Inferior parietal cortex (tissue), 1 donor: ENCODE measurements at regions not wholly inside any gene's neighbourhood (a gene's known extent, or its start where the extent isn't known, plus 50 kb on each side); places are given as distances from the start of the nearest gene placed in this dataset.

Source experiments
- DNase-seq: peaks from one replicate; pipeline ENCODE4 v3.0.0-alpha.2; 2016; ENCODE audit errors: extremely low spot score

DNA sequence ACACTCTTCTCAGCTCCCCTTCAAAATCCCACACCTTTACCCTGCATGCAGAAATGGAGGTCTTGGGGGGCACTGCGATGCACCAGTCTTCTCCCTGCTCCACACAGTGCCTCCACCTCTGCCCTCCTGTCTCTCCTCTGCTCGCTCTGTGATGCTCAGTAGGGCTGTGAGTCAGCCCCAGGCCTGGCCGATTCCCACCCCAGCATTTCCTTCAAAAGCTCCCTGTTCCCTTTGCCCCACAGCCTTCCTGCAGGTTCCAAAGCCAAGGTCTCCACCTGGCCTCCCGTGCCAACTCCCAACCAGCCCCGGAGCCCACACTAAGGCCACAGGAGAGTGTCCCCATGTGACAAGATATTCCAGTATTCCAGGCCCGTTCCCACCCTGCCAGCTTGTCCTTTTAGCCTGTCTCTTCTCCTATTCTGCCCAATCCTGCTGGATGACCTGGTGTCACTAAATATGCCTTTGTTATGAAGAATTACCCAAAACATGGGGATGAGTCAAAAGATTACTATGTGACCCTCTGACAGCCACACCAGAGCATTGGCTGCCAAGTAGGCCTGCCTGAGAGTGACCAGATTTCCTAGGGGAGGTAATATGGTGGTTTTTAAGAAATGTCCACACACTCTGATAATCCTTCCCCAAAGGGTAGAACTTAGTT is 118.9 kb upstream of the NXT1 start:
- no peak for DNase-seq

DNA sequence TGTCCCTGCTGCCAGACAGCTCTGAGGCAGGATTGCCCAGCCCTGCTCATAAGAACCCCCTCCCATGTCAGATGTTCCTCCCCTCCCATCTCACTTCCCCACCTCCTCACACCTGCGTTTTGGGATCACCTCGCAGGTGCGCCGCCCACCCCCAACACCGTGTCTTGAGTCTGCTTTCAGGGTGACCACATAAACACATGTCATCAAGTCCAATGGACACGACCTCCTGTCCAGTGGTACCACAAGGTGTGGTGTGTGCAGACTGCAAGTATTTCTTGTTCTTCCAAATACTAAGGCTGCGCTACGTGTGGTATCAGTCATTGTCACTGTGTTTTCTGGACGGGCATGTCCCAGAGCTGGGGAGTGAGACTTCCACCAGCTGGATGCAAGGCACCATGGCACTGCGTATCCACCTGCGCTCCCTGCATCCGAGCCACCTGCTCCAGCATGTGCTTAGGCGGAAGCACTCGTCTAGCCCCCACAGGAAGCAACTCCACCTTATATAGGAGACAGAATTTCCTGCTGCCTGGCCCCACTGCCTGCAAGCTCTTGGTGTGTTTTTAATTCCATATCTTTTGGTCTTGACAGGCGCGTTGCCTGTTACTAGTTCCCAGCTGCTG is 119.7 kb upstream of the NXT1 start:
- no peak for DNase-seq

DNA sequence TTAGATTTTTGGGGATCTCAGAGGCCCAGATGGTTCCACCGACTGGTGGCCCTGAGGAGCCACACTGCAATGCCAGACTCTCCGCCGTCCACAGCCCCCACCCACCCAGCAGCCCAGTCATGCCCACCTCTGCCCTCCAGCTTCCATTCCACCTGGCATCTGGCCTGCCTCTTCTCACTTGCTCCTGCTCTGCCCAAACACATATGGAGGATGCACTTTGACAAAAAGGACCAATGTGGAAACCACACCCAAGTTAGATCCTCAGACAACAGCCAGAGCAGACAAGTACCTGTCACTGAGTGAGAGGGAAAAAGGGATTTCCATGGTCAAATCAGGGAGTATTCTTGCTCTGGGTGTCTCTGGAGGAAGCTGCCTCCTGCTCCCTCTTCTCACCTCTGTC is 120.6 kb upstream of the NXT1 start:
- no peak for DNase-seq

DNA sequence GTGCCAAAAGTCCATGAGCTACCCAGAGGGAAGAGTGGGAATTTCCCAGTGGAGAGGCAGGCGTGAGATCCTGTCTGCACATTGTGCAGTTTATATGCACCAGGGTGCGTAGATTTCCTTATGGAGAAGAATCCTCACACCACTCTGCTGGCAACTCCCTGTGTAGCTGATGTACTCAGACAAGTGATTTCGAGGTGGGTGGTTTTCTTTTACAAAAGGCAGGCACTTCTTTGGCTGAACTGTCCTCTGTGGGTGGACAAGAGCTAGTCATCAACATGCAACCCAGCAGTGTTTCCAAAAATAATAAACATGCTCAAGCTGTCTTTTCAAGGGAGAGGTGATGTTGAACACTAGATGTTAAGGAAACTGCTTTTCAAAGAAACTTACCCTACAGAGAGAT is 121.7 kb upstream of the NXT1 start:
- peak; percentile 44 for DNase-seq

DNA sequence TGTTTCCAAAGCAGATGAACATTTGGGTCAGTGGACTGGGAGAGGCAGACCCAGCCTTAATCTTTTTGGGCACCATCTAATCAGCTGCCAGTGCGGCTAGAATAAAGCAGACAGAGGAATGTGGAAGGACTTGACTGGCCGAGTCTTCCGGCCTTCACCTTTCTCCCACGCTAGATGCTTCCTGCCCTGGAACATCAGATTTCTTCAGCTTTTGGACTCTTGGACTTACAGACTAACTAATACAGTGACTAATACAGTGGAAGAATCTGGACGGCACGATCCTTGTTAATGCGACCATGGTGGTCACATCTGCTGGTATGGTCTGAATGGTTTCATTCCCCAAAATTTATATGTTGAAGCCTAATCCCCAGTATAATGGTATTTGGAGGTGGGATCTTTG is 122.6 kb upstream of the NXT1 start:
- DNase-seq: no peak

DNA sequence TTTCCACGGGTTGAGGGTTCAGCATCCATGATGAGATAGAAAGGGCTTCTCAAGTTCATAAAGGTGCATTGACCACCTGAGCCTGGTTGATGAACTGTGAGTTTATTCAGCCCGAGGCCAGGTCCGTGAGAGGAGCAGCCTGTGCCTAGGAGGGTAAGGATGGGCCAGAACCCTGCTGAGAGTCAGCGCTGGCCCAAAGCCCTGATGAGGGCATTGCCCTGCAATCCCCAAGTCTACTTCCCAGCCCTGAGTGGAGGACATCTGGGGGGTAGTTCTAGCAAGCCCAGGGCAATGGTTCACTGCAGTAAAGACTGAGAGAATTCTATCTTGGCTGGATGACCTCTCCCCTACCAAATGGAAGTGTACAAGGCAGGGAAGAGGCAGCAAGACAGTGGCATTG is 123.3 kb upstream of the NXT1 start:
- no peak for DNase-seq

DNA sequence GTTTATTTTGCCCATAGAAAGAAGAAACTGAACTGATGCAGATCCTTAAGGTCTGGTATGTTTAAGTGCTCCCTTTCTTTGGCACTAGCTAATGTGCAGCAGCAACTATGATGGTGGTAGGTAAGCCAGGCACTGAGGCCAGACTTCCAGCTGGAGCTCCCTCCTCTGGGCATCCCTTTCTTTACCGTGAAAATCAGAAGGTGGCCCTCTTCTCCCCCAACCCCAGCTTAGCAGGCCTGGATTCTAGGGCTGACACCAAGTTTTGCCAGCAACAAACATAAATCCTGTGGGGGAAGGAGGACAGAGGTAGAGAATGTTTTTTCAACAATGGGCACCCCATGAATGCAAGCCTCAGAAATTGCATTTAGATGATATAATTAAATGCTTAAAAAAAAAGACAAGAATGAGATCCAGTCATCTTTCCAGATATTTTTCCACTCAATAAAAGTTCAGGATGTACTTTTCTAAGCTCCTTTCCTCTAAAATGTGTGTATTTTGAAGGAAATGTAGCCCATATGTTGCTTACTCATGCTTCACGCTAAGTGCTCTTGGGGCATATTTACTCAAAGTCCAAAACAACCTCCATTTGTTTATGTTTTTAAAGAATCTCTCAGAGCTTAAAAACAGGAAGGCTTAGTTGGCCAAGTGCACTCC is 123.9 kb upstream of the NXT1 start:
- DNase-seq: no peak

DNA sequence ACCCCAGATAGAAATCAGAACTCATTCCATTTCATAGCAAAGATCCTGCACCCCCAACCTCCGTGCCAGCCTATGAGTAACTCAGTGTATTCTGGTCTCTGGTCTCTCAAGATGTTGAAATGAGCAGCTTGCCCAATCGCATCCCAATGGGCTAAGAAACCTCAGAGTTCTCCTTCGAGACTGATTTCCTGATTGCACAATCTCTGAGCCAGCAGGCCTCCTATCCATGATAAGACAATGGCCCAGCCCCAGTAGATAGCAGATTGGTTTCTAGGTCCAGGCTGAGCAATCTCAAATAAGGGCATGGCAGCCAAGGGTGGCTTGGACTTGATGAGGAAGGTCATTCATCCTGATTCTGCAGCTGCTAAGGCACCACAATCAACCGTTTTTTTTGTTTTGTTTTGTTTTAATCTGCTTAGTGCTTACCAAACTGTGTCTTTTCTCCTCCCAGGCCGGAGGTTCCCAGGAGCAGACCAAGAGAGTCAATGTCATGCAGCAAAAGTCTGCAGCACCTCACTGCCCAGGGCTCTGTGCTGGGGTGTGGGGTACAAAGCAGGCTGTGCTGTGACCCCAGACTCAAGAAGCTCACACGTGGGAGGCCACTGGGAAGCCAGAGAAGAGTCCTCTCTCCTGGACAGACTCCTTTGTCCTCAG is 125.1 kb upstream of the NXT1 start:
- no peak for DNase-seq

DNA sequence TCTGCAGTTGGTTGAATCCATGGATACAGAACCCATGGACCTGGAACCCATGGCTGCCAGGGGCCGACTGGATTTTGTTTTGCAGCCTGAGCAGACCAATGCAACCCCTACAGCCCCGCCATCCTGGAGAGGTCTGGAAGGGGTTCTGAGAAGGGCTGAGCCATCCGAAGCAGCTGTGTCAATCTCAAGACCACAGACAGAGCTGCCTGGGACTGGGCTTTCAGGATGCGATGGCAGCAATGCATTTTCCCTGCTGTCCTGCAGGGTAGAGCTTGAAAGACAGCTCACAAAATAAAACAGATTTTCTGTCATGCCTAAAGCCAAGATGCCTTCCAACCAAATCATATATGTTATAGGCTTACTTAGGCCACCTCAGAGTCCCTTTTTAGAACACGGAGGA is 125.8 kb upstream of the NXT1 start:
- DNase-seq: no peak

DNA sequence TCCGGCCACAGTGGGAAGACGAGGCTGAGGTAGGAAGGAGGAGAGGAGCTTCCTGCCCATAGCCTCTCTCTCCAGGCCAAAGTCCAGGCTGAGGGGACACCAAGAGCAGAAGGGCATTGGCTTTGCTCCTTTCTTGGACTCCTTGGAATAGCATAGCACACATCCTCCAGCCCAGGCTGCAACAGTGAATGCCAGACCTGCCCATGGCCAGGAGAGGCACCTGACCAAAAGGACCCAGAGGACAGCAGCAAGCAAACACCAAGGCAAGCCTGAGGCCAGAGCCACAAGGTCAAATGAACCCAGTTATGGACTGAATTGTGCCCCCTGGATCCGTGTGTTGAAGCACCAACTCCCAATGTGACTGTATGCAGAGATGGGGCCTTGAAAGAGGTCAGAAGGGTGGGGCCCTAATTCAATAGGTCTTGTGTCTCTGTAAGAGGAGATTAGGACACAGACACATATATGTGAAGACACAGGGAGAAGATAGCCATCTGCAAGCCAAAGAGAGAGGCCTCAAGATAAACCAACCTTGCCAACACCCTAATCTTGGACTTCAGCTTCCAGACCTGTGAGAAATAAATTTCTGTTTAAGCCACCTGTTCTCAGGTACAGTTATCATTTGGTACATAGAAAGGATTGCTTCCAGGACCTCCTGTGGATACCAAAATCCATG is 126.5 kb upstream of the NXT1 start:
- DNase-seq: no peak

DNA sequence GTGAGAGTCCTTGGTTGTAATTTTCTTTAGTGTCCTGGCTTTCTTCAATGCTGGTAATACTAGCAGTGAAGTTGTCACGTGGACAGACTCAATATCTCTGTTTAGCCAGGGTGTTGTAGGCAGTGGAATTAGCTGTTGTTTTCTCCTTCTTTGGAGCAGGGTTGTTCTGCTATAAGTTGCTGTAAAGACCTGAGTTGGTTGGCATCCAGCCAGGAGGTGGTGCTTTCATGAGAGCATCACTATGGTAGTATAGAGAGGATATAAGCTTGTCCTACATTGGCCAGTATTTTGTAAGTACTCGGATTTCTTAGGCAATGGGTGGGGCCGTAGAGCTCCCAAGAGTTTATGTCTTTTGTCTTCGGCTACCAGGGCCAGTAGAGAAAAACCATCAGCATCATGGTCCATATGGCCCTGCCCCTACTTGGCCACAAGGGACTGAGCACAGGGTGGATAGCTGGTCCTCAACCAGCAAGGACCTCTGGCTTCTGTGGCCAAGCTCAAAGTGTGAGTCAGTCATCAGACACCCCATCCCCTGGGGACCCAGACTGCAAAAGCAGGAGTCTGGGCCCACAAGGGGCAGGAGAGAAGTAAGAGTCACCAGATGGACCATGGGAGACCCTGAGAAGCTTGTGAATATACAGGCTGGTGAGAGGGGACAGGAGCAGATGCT is 127.9 kb upstream of the NXT1 start:
- no peak for DNase-seq

DNA sequence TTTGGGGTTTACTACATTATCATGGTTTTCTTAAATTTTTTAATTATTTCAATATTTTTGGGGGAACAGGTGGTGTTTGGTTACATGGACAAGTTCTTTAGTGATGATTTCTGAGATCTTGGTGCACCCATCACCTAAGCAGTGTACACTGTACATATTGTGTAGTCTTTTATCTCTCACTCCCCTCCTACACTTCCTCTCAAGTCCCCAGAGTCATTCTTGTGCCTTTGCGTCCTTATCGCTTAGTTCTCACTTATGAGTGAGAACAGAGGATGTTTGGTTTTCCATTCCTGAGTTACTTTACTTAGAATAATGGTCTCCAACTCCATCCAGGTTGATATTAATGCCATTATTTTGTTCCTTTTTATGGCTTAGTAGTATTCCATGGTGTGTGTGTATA is 130.9 kb upstream of the CD93 start:
- DNase-seq: no peak

DNA sequence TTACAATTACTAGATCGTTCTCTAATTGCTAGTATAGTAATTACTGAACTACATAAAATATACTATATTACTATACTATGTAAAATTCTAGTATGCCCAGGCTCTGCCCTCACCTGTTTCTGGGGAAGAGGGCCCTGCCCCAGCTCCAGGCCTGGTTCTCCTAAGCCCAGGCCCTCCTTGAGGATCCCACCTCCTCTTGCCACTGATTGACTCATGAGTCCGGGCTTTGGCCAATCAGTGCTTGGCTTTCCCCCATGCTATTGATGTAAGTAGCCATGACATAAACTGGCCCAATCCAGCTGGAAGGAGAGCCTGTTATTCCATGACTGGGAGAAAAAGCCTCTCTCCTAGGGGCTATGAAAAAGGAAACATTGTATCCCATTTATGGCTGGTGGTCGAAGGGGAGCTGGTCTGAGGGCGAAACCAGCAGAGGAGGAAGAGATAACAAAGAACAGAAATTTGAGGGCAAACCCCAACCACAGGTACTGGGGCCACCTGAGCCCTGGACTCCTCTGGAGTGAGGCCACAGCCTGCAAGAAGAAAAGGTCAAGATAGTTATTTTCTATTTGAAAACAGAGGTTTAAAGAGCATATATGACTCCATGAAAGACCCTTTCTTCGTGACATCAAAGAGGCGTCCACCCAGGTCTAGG is 129.3 kb upstream of the CD93 start:
- DNase-seq: no peak

DNA sequence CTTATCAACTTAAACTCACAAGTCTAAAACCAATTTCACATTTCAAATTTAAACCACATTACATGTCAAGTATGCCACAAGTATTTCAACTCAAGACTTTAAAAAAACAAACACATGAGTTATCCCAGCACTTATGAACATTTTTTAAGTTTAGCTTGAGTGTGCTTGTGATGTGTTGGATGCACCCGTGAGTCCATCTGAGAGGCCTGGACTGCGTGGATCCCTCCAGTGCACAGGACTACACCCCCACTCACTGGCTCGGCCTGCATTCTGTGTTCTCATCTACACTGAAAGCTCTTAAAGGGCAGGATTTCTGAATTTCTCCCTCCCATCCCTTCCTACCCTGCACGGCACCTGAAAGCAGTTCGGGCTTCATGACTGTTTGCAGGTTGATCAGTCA is 128.8 kb upstream of the CD93 start:
- DNase-seq: no peak

DNA sequence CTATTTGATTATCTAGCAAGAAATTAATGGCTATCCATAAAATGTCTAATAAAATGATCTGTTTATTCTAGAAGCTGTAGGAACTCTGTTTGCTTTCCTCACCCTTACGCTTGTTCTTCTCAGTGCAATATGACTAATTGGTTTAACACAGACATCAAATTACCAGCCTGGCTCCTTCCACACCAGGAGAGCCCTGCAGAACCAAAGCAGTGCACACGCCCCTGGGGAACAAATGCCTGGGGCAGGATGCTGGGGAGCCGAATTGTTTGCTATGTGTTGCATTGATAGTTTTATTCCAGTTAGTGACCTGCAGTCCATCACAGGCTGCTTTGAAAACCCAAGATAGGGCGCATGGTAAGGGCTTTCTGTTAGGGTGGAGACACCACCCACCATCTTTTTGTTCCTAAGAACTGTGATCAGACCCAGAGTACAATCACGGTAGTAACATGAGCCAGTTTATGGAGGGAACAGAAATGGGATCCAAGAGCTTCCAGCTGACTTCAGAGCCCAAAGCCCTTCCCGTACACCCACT is 126.4 kb upstream of the CD93 start:
- DNase-seq: no peak

DNA sequence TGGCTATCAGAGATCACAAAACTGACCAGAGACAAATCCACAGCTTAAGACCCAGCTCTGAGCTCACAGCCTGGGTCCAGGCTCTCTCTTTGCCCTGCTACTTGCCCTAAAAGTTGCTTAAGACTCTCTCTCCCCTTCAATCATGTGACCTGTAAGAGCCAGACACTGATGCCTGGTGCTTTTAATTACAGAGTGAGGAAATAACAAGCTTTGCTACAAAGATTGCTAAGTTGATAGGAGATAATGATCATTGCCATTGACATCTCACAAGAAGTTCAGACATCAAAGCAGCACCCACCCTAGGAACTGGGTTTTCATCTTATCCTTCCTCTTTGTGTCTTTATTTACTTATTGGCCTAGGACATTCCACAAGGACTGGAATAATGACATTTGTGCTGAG is 125.9 kb upstream of the CD93 start:
- no peak for DNase-seq

DNA sequence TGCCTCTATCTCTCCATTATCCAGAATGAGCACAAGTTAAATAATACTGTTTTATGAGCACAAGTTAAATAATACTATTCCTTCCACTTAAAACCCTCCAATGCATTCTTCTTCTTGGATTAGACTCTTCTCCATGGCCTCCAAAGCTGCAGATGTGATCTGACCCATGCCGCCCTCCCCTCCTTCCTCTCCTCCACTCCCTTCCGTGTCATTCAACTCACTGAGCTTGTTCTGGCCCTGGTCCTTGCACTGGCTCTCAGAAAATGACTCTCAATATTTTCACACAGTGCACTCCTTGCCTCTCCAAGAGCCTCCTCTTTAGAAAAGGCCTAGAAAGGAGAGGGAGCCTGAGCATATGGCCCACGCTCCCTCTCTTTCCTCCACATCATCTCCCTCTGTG is 125.0 kb upstream of the CD93 start:
- DNase-seq: no peak

DNA sequence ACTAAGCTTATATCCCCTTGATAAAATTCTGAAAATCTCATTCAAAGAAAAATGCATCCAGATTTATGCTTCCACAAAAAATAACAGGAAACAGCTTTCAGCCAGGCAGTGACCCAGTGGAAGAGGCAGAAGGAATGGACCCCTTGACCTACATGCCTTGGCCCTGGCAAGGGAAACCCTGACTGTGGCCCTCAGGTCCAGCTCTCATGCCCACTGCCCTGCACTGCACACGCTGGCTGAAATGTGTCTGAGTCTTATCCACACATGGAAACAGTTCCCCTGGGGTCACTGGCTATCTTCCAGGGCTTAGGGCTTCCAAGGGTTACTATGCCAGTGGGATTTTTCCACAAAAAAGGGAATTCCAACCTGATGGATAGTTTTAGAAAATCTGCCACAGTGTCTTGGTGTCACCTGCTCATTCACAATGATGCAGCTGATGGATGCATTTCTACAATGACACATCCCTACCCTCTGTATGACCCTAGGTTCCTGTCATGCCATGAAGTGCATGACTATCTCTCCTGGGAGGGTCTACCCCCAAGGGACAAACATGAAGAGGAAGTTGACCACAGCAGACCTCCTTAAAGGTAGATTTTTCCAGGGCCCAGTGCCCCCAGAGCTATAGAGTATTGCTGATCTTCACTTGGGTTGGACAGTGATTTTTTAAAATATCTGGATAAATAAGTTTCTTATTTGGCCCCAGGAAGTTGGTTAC is 121.9 kb upstream of the CD93 start:
- DNase-seq: no peak

DNA sequence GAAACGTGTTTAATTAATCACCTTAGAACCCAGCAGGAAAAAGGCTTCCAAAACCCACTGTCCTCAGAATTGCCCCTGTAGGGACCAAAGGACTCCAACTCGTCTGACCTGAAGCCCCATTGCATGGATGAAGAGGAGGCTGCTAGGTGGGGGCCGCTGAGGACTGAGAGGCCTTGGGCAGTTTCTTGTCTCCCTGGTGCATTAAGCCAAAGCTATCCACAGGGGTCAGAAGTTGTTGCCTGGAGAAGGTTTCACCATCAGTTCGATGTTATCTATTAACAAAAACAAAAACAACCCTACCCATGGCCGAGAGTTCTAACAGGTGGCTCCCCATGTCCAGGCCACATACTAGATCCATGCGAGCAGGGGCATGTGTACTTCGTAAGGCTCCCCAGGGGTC is 120.9 kb upstream of the CD93 start:
- DNase-seq: no peak

DNA sequence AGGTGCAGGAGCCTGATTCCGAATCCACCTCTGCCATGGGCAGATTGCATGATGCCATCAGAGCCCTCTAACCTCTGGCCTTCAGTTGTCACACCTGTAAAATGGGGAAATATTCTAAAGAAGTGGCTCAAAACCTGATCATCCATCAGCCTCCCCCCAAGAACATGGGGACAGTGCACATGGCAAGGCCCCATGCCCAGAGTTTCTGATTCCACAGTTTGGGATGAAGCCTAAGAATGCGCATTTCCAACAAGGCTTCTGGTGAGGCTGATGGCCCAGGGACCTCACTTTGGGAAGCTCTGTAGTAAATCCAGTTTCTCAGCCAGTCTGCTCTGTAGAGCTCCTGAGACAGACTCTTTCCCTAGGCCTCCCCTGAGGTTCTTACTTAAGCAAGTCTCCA is 119.9 kb upstream of the CD93 start:
- DNase-seq: no peak
